BJ (cell line): ENCODE measurements at regions not wholly inside any gene's neighbourhood (a gene's known extent, or its start where the extent isn't known, plus 50 kb on each side); places are given as distances from the start of the nearest gene placed in this dataset.

Experiments used
- CTCF ChIA-PET: fragments of 350-600 bp; formaldehyde crosslinking; extraction: SDS; loops from one replicate; lab custom pipeline; 2021; ENCODE audit warnings: antibody characterized with exemption, inconsistent platforms; lab: Yijun Ruan, JAX
- POLR2A ChIA-PET: fragments of 300-600 bp; sonication (Branson Sonifier 250); formaldehyde crosslinking; extraction: SDS; loops from one replicate; lab custom pipeline; 2021; ENCODE audit warnings: antibody characterized with exemption; lab: Charles Lee
- DNase-seq: peaks from one replicate; pipeline ENCODE4 v3.0.0-alpha.2; 2011; ENCODE audit warnings: low read depth
- H3K27me3 ChIP-seq: 2 replicates; pipeline ENCODE4 v1.6.0; 2011; ENCODE audit warnings: low read length; ENCODE audit not compliant: control insufficient read depth, insufficient read depth
- H3K36me3 ChIP-seq: 2 replicates; pipeline ENCODE4 v1.5.1; 2011; ENCODE audit warnings: low read length; ENCODE audit not compliant: control insufficient read depth, insufficient read depth
- H3K4me3 ChIP-seq: 2 replicates; pipeline ENCODE4 v1.5.1; 2011; ENCODE audit warnings: low read depth, mild to moderate bottlenecking, control low read depth, low read length
- TF ChIP-seq, protein P1 (sequence below): IDR thresholded peaks from 2 replicates; pipeline ENCODE4 v1.5.1; 2011; ENCODE audit warnings: low read depth, mild to moderate bottlenecking, control low read depth, inconsistent platforms, low read length, moderate library complexity; ENCODE audit not compliant: insufficient read depth

DNA sequence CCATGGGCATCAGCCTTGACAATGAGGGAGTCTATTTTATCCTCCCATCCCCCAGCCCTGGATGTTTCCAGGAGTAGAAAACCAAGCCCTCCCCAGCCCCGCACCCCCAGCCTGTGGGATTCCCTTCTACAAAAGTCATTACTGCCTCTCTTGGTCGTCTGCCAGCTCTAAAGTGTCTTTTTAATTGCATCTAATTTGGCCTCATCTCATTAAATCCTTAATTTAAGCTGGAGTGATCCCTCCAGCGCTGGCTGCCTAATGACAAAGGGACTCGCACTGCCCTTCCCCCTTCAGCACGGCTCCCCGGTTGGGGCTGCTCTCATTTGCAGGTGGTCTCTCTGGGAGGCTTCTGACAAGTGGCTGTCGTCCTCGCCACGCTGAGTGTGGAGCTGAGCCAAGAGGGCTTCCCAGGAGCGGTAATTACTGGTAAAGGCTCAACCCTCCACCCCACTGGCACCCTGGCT, 107.9 kb upstream of the ALDH1B1 start:
- peaks cover 1% of the 10 kb centered on the region for H3K27me3 ChIP-seq
- CTCF ChIA-PET = no interaction called here
- TF ChIP-seq, protein P1, sequence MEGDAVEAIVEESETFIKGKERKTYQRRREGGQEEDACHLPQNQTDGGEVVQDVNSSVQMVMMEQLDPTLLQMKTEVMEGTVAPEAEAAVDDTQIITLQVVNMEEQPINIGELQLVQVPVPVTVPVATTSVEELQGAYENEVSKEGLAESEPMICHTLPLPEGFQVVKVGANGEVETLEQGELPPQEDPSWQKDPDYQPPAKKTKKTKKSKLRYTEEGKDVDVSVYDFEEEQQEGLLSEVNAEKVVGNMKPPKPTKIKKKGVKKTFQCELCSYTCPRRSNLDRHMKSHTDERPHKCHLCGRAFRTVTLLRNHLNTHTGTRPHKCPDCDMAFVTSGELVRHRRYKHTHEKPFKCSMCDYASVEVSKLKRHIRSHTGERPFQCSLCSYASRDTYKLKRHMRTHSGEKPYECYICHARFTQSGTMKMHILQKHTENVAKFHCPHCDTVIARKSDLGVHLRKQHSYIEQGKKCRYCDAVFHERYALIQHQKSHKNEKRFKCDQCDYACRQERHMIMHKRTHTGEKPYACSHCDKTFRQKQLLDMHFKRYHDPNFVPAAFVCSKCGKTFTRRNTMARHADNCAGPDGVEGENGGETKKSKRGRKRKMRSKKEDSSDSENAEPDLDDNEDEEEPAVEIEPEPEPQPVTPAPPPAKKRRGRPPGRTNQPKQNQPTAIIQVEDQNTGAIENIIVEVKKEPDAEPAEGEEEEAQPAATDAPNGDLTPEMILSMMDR = no peak
- no peaks in the 10 kb centered on the region for H3K36me3 ChIP-seq
- DNase-seq = no peak
- POLR2A ChIA-PET = no interaction called here
- no peak overlapping the region for H3K4me3 ChIP-seq

DNA sequence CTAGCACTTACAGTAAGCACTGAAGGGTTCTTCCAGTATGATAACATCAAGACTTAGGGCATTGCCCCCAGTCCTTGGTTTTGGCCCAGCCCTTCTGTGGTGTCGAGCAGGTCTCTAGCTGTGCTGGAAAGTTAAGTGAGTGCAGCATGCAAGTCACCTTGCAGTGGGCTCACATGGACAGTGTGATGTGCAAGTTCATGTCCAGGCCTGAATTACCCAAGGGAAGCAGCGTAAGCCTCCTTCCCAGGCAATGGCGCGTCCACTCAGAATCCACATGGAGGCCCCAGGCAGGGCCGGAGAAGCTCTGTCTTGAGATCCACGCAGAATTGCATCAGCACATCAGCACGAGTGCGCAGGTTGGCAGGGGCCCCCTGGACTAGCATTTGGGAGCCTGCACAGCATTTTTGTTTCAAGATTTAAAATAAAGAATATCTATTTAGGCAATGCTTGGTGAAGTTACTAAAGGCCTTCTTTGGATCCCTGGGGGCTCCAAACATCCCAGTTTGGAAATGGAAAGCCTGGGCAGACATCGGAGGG, 108.4 kb upstream of the ALDH1B1 start:
- no peak for DNase-seq
- ChIA-PET CTCF (no interaction called here), POLR2A (no interaction called here)
- peaks cover 1% of the 10 kb centered on the region for H3K27me3 ChIP-seq
- H3K4me3 ChIP-seq = no peak overlapping the region
- no peaks in the 10 kb centered on the region for H3K36me3 ChIP-seq
- TF ChIP-seq, protein P1 = no peak

DNA sequence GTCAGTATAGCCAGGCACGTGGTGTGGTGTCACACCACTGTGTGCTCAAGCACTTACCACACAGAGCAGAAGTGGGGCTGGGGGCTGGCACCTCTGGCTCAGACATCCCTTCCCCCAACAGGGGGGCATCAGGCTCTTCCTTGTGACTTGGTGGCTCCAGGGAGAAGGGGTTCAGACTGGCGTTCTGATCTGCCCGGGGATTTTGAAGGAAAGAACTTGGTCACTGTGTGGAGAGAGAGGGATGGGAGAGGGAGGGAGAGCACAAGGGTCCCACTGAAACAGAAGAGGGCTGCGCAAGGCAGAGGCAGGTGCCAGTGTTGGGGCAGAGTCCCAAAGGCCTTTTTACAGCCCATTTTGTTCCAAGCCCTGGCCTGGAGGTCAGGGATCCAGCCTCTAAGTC, 109.7 kb upstream of the ALDH1B1 start:
- TF ChIP-seq, protein P1 = no peak
- peaks cover 1% of the 10 kb centered on the region for H3K27me3 ChIP-seq

DNA sequence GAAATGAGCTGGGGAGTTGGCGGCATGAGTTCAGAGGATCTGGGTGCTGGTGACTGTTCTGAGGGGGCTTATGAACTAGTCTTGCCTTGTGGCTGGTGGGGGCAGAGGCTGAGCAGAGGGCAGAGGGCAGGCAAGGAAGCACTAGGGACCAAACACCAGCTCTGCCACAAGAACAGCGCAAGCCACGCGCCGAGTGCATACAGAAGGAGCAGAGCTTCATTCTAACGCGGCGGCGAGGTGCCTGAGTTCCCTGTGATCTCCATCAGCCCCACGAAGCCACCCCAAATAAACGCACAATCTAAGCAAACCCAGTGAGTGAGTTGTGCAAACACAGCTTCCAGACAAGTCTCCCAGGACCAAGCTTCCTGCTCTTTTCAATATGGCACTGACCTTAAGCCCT, 110.6 kb upstream of the ALDH1B1 start:
- no peak for DNase-seq
- Histone ChIP-seq H3K36me3 (no peaks in the 10 kb centered on the region), H3K4me3 (no peak overlapping the region), H3K27me3 (peaks cover 1% of the 10 kb centered on the region)
- ChIA-PET CTCF (no interaction called here), POLR2A (no interaction called here)
- TF ChIP-seq, protein P1 = no peak

More for the DNA sequence above, 109.7 kb upstream of the ALDH1B1 start:
- H3K4me3 ChIP-seq = no peak overlapping the region
- no peak for DNase-seq
- no peaks in the 10 kb centered on the region for H3K36me3 ChIP-seq
- CTCF ChIA-PET = no interaction called here
- POLR2A ChIA-PET = no interaction called here

DNA sequence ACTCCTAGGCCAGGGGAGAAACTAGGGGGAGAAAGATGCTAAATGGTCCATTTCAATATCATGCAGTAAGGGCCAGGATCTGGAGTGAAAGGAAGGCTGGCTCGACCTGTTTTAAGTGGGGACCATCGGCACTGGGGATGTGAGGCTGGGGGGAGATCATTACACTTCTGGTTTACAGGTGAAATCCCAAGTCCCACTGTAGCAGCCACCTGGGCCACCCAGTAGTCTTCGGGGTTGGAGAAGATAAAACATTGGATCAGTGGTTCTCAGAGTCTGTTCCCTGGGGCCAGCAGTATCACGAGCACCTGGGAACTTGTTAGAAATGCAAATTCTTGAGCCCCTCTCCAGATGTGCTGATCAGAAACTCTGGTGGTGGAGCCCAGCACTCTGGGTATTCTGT, 111.3 kb upstream of the ALDH1B1 start:
- TF ChIP-seq, protein P1 = no peak
- ChIA-PET CTCF (no interaction called here), POLR2A (no interaction called here)
- Histone ChIP-seq H3K27me3 (peaks cover 4% of the 10 kb centered on the region), H3K36me3 (no peaks in the 10 kb centered on the region), H3K4me3 (no peak overlapping the region)
- no peak for DNase-seq
